Neural progenitor cell (in vitro differentiated cells): ENCODE measurements at regions not wholly inside any gene's neighbourhood (a gene's known extent, or its start where the extent isn't known, plus 50 kb on each side); places are given as distances from the start of the nearest gene placed in this dataset.

Experiments
- CTCF ChIP-seq: fragments of 200-600 bp; sonication (generic); IDR thresholded peaks from 2 replicates; pipeline ENCODE4 v1.5.1; 2017; ENCODE audit warnings: antibody characterized with exemption, mild to moderate bottlenecking
- EZH2 ChIP-seq: fragments of 200-600 bp; sonication (generic); IDR thresholded peaks from 2 replicates; pipeline ENCODE4 v1.6.1; 2017; ENCODE audit warnings: antibody characterized with exemption, mild to moderate bottlenecking, moderate library complexity

- TF ChIP-seq EZH2 (no peak), CTCF (no peak)
Measured at GRCh38 chr10:21427804-21428481, 97.5 kb downstream of the SKIDA1 start.
